ENCODE measurements at regions not wholly inside any gene's neighbourhood (a gene's known extent, or its start where the extent isn't known, plus 50 kb on each side); places are given as distances from the start of the nearest gene placed in this dataset.
"Not testable (repeated sequence)": the region's sequence is repeated elsewhere in the genome, so short reads cannot be mapped to it uniquely, and the experiment has no call there.

DNA sequence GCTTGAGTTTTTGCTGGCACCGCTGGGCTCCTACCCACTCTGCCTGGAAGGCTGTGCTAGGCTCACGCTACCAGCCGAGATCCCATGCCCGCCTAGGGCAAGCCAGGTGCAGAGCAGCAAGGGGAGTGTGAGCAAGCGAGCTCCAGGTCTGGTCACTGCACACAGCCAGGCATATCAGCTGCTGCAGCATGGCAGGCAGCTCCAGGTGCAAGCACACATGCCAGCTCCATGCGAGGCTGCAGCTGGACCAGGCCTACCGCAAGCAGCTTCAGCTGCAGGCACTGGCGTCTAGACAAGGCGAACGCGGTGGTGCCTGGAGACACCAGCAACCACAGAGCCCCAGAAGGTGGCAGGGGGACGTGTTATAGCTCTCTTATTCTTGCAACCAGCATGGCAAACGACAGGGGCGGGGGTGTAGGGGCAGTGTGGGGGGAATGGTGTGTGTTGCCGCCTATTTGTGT, 614.7 kb upstream of the EPHA5 start:
- Histone ChIP-seq H3K9ac (ENCODE audit: low read depth, low read length) (no peak overlapping the region), H3K4me1 (ENCODE audit: insufficient read depth, low read length) (no peaks in the 10 kb centered on the region), H3K36me3 (ENCODE audit: insufficient read depth, low read length) (no peaks in the 10 kb centered on the region), H3K9me3 (ENCODE audit: control insufficient read depth, insufficient read depth, low read length) (no peaks in the 10 kb centered on the region)

- Histone ChIP-seq H3K36me3 (ENCODE audit: insufficient read depth, low read length) (no peaks in the 10 kb centered on the region), H3K4me1 (ENCODE audit: insufficient read depth, low read length) (no peaks in the 10 kb centered on the region), H3K9me3 (ENCODE audit: control insufficient read depth, insufficient read depth, low read length) (no peaks in the 10 kb centered on the region), H3K9ac (ENCODE audit: low read depth, low read length) (no peak overlapping the region)
Measured at GRCh38 chr4:66279084-66279483, 608.8 kb upstream of the EPHA5 start.

DNA sequence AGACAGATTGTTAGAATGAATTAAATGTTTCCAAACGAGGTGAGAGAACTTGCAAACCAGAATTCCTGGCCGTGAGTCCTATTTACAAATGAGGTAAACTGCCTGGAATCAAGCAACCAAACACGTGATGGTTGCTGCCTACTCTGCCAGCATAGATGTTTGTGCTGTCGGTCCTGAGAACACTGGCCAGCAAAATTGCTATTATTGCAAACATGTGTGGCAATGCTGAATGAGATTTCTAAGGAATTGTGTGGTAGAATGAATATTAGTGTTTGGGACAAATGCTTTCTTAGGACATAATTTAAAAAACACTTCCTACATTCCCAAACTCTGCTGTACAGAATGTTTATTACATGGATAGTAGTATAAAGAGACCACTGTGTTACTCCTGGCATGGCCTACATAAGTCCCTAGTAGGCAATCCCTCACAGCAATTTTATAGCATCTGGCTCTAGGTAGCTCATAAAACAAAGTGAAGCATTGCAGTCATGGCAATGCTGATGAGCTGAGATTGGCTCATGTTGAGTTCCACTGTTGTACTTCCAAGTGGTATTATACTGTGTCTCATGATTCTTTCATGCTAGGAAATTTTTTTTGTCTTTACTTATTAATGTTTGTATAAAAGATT, 605.2 kb upstream of the EPHA5 start:
- Histone ChIP-seq H3K9me3 (ENCODE audit: control insufficient read depth, insufficient read depth, low read length) (no peaks in the 10 kb centered on the region), H3K9ac (ENCODE audit: low read depth, low read length) (no peak overlapping the region), H3K36me3 (ENCODE audit: insufficient read depth, low read length) (no peaks in the 10 kb centered on the region), H3K4me1 (ENCODE audit: insufficient read depth, low read length) (no peaks in the 10 kb centered on the region)

GRCh38 chr4:66273110-66273509, 602.8 kb upstream of the EPHA5 start:
- H3K9me3 ChIP-seq (ENCODE audit: control insufficient read depth, insufficient read depth, low read length): no peaks in the 10 kb centered on the region
- no peak overlapping the region for H3K9ac ChIP-seq (ENCODE audit: low read depth, low read length)
- H3K36me3 ChIP-seq (ENCODE audit: insufficient read depth, low read length): no peaks in the 10 kb centered on the region
- H3K4me1 ChIP-seq (ENCODE audit: insufficient read depth, low read length): no peaks in the 10 kb centered on the region

- not testable (repeated sequence) for H3K9ac ChIP-seq (ENCODE audit: low read depth, low read length); H3K4me1 ChIP-seq (ENCODE audit: insufficient read depth, low read length); H3K9me3 ChIP-seq (ENCODE audit: control insufficient read depth, insufficient read depth, low read length); H3K36me3 ChIP-seq (ENCODE audit: insufficient read depth, low read length)
Measured at GRCh38 chr4:66270356-66270755, 600.1 kb upstream of the EPHA5 start.

GRCh38 chr4:66266554-66266953, 596.3 kb upstream of the EPHA5 start:
- not testable (repeated sequence) for H3K4me1 ChIP-seq (ENCODE audit: insufficient read depth, low read length); H3K36me3 ChIP-seq (ENCODE audit: insufficient read depth, low read length); H3K9me3 ChIP-seq (ENCODE audit: control insufficient read depth, insufficient read depth, low read length); H3K9ac ChIP-seq (ENCODE audit: low read depth, low read length)

GRCh38 chr4:66266035-66266434, 595.7 kb upstream of the EPHA5 start:
- H3K36me3 ChIP-seq (ENCODE audit: insufficient read depth, low read length): no peaks in the 10 kb centered on the region
- no peaks in the 10 kb centered on the region for H3K9me3 ChIP-seq (ENCODE audit: control insufficient read depth, insufficient read depth, low read length)
- H3K4me1 ChIP-seq (ENCODE audit: insufficient read depth, low read length): no peaks in the 10 kb centered on the region
- H3K9ac ChIP-seq (ENCODE audit: low read depth, low read length): no peak overlapping the region

GRCh38 chr4:66252291-66252690, 582.0 kb upstream of the EPHA5 start:
- Histone ChIP-seq H3K9me3 (ENCODE audit: control insufficient read depth, insufficient read depth, low read length) (peaks cover under 1% of the 10 kb centered on the region; the same call in 1 of the 2 replicates), H3K36me3 (ENCODE audit: insufficient read depth, low read length) (no peaks in the 10 kb centered on the region), H3K4me1 (ENCODE audit: insufficient read depth, low read length) (no peaks in the 10 kb centered on the region), H3K9ac (ENCODE audit: low read depth, low read length) (no peak overlapping the region)

DNA sequence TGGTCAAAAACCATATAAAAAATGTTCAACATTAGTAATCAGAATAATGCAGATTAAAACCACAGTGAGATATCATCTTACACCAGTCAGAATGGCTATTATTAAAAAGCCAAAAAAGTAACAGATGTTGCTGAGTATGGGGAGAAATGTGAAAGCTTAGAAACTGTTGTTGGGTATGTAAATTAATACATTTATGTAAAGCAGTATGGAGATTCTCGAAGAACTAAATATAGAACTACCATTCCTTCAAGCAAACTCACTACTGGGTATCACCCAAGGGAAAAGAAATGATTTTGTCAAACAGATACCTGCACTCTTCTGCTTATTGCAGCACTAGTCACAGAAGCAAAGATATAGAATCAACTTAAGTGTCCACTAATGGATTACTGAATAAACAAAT, 576.4 kb upstream of the EPHA5 start:
- Histone ChIP-seq H3K9ac (ENCODE audit: low read depth, low read length) (no peak overlapping the region), H3K36me3 (ENCODE audit: insufficient read depth, low read length) (no peaks in the 10 kb centered on the region), H3K4me1 (ENCODE audit: insufficient read depth, low read length) (no peaks in the 10 kb centered on the region), H3K9me3 (ENCODE audit: control insufficient read depth, insufficient read depth, low read length) (peaks cover 3% of the 10 kb centered on the region; the same call in 1 of the 2 replicates)

DNA sequence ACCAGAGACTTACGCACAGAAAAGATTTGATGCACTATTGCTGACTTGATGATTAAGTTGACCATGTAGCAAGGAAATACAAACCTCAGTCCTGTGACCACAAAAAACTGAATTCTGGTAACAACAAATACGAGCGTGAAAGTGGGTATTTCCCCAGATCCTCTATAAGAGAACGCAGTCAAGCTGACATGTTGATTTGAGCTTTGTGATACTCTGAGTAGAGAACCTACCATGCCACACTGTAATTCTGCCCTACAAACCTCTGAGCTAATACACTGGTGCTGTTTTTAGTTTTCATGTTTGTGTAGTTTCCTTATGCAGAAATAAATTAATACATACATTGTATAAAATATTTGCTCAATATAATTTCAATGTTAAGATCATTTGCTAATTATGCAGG, 565.6 kb upstream of the EPHA5 start:
- H3K36me3 ChIP-seq (ENCODE audit: insufficient read depth, low read length): no peaks in the 10 kb centered on the region
- no peaks in the 10 kb centered on the region for H3K9me3 ChIP-seq (ENCODE audit: control insufficient read depth, insufficient read depth, low read length)
- no peaks in the 10 kb centered on the region for H3K4me1 ChIP-seq (ENCODE audit: insufficient read depth, low read length)
- no peak overlapping the region for H3K9ac ChIP-seq (ENCODE audit: low read depth, low read length)

GRCh38 chr4:66229885-66230284, 559.6 kb upstream of the EPHA5 start:
- Histone ChIP-seq H3K9me3 (ENCODE audit: control insufficient read depth, insufficient read depth, low read length) (no peaks in the 10 kb centered on the region), H3K4me1 (ENCODE audit: insufficient read depth, low read length) (no peaks in the 10 kb centered on the region), H3K9ac (ENCODE audit: low read depth, low read length) (no peak overlapping the region), H3K36me3 (ENCODE audit: insufficient read depth, low read length) (no peaks in the 10 kb centered on the region)

GRCh38 chr4:66225539-66225938, 555.2 kb upstream of the EPHA5 start:
- Histone ChIP-seq H3K9ac (ENCODE audit: low read depth, low read length) (no peak overlapping the region), H3K9me3 (ENCODE audit: control insufficient read depth, insufficient read depth, low read length) (no peaks in the 10 kb centered on the region), H3K4me1 (ENCODE audit: insufficient read depth, low read length) (no peaks in the 10 kb centered on the region), H3K36me3 (ENCODE audit: insufficient read depth, low read length) (no peaks in the 10 kb centered on the region)

- no peaks in the 10 kb centered on the region for H3K36me3 ChIP-seq (ENCODE audit: insufficient read depth, low read length)
- H3K9ac ChIP-seq (ENCODE audit: low read depth, low read length): no peak overlapping the region
- H3K4me1 ChIP-seq (ENCODE audit: insufficient read depth, low read length): no peaks in the 10 kb centered on the region
- no peaks in the 10 kb centered on the region for H3K9me3 ChIP-seq (ENCODE audit: control insufficient read depth, insufficient read depth, low read length)
Measured at GRCh38 chr4:66223068-66223703, 552.9 kb upstream of the EPHA5 start.

DNA sequence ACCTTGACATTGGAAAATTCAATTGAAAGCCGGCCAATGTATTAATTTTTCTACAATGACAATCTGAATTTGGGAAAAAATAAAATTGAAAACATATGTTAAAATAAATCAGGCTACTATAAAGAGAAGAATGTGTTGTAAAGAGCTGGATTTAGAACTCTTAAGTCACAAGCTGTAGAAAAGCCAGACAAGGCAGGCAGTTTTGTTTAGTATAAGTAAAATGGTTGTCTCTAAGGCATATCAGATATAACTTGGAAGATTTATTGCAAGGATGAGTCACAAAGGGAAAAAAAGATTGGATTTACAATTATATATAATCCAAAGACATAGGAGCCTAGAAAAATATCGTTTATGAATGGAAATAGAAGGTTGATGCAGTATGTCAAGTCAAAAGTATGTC, 549.1 kb upstream of the EPHA5 start:
- no peaks in the 10 kb centered on the region for H3K9me3 ChIP-seq (ENCODE audit: control insufficient read depth, insufficient read depth, low read length)
- H3K4me1 ChIP-seq (ENCODE audit: insufficient read depth, low read length): no peaks in the 10 kb centered on the region
- H3K9ac ChIP-seq (ENCODE audit: low read depth, low read length): no peak overlapping the region
- H3K36me3 ChIP-seq (ENCODE audit: insufficient read depth, low read length): no peaks in the 10 kb centered on the region

DNA sequence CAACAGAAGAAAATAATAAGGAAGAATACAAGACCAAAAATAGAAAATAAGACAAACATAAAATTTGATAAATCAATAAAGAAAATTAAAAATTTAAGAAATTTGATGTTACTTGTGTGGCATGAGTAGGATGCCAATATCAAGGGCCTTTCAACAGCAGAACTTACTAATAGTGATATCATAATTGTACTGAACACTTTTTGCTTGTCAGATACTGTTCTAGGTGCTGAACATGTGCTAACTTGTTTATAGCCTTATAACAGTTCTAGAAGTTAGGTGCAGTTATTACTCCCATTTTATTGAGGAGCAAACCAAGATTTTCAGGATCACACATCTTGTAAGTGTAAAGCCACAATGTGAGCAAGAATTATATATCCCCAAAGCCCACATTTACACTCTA, 546.0 kb upstream of the EPHA5 start:
- Histone ChIP-seq H3K9me3 (ENCODE audit: control insufficient read depth, insufficient read depth, low read length) (no peaks in the 10 kb centered on the region), H3K9ac (ENCODE audit: low read depth, low read length) (no peak overlapping the region), H3K36me3 (ENCODE audit: insufficient read depth, low read length) (no peaks in the 10 kb centered on the region), H3K4me1 (ENCODE audit: insufficient read depth, low read length) (no peaks in the 10 kb centered on the region)
